CD4-positive, alpha-beta T cell treated with Interleukin-17A for 4 hours (primary cell): ENCODE measurements at regions not wholly inside any gene's neighbourhood (a gene's known extent, or its start where the extent isn't known, plus 50 kb on each side); places are given as distances from the start of the nearest gene placed in this dataset.
A peak's percentile ranks its signal among the peaks of the same experiment; 100 is the strongest.
"Not testable (repeated sequence)": the region's sequence is repeated elsewhere in the genome, so short reads cannot be mapped to it uniquely, and the experiment has no call there.

Experiments
- DNase-seq: peaks from one replicate; pipeline ENCODE4 v3.0.0-alpha.2; 2020; ENCODE audit warnings: mixed read lengths

- DNase-seq: no peak
These were observed 98.3 kb upstream of the CHD6 start for GRCh38 chr20:41716436-41716835.

- no peak for DNase-seq
These were observed 97.3 kb upstream of the CHD6 start for GRCh38 chr20:41715526-41715925.

GRCh38 chr20:41714030-41714429, 95.9 kb upstream of the CHD6 start:
- no peak for DNase-seq

- no peak for DNase-seq
These were observed 86.7 kb upstream of the CHD6 start for GRCh38 chr20:41704896-41705295.

- DNase-seq: no peak
These were observed 84.5 kb upstream of the CHD6 start for GRCh38 chr20:41702647-41703046.

- DNase-seq: no peak
These were observed 83.6 kb upstream of the CHD6 start for GRCh38 chr20:41701588-41702348.

- not testable (repeated sequence) for DNase-seq
These were observed 81.5 kb upstream of the CHD6 start for GRCh38 chr20:41699673-41700072.

- DNase-seq: peak; percentile 23
These were observed 79.8 kb upstream of the CHD6 start for GRCh38 chr20:41697861-41698559.

- no peak for DNase-seq
These were observed 78.3 kb upstream of the CHD6 start for GRCh38 chr20:41696428-41696827.

- no peak for DNase-seq
These were observed 76.6 kb upstream of the CHD6 start for GRCh38 chr20:41694796-41695195.

GRCh38 chr20:41693136-41693979, 75.2 kb upstream of the CHD6 start:
- DNase-seq: peak; percentile 84

- peak; percentile 86 for DNase-seq
These were observed 74.4 kb upstream of the CHD6 start for GRCh38 chr20:41692479-41693135.

GRCh38 chr20:41691443-41691842, 73.3 kb upstream of the CHD6 start:
- DNase-seq: no peak

- no peak for DNase-seq
These were observed 72.5 kb upstream of the CHD6 start for GRCh38 chr20:41690702-41691101.

GRCh38 chr20:41686961-41687360, 68.8 kb upstream of the CHD6 start:
- DNase-seq: no peak

- not testable (repeated sequence) for DNase-seq
These were observed 67.0 kb upstream of the CHD6 start for GRCh38 chr20:41685145-41685544.

GRCh38 chr20:41678799-41679198, 60.6 kb upstream of the CHD6 start:
- no peak for DNase-seq

- no peak for DNase-seq
These were observed 54.1 kb upstream of the CHD6 start for GRCh38 chr20:41672282-41672681.

- no peak for DNase-seq
These were observed 53.0 kb upstream of the CHD6 start for GRCh38 chr20:41671143-41671542.

GRCh38 chr20:41670631-41671030, 52.5 kb upstream of the CHD6 start:
- DNase-seq: no peak

GRCh38 chr20:41669708-41670263, 51.6 kb upstream of the CHD6 start:
- no peak for DNase-seq

- DNase-seq: no peak
These were observed 50.0 kb upstream of the CHD6 start for GRCh38 chr20:41668057-41668749.
